HEK293T (cell line): ENCODE measurements at regions not wholly inside any gene's neighbourhood (a gene's known extent, or its start where the extent isn't known, plus 50 kb on each side); places are given as distances from the start of the nearest gene placed in this dataset.

Source experiments
- ARNT ChIP-seq: fragments of 450-650 bp; IDR thresholded peaks from 2 replicates; pipeline ENCODE4 v1.6.1; 2017; ENCODE audit warnings: mild to moderate bottlenecking
- CTBP1 ChIP-seq: fragments of 450-650 bp; IDR thresholded peaks from 2 replicates; pipeline ENCODE4 v1.6.1; 2016; ENCODE audit warnings: borderline replicate concordance
- ELF4 ChIP-seq: fragments of 450-650 bp; IDR thresholded peaks from 2 replicates; pipeline ENCODE4 v1.6.1; 2017; ENCODE audit warnings: antibody characterized with exemption
- FOXK2 ChIP-seq: fragments of 450-650 bp; IDR thresholded peaks from 2 replicates; pipeline ENCODE4 v1.6.1; 2016; ENCODE audit warnings: mild to moderate bottlenecking
- FOXM1 ChIP-seq: fragments of 450-650 bp; IDR thresholded peaks from 2 replicates; pipeline ENCODE4 v1.6.1; 2017; ENCODE audit warnings: mild to moderate bottlenecking, borderline replicate concordance
- LEF1 ChIP-seq: fragments of 450-650 bp; IDR thresholded peaks from 2 replicates; pipeline ENCODE4 v1.6.1; 2017; ENCODE audit warnings: mild to moderate bottlenecking, borderline replicate concordance

GRCh38 chr2:57902578-57902977 is 144.0 kb upstream of the VRK2 start:
- TF ChIP-seq ELF4, result no peak
- no peak for TF ChIP-seq FOXK2
- TF ChIP-seq LEF1, result no peak
- no peak for TF ChIP-seq FOXM1
- TF ChIP-seq ARNT, result no peak
- no peak for TF ChIP-seq CTBP1
